ENCODE measurements at regions not wholly inside any gene's neighbourhood (a gene's known extent, or its start where the extent isn't known, plus 50 kb on each side); places are given as distances from the start of the nearest gene placed in this dataset.

- Mint-ChIP-seq H3K36me3 (ENCODE audit: low read depth) (no peaks in the 10 kb centered on the region), H3K27me3 (no peaks in the 10 kb centered on the region), H3K4me1 (no peaks in the 10 kb centered on the region), H3K4me3 (no peak overlapping the region), H3K27ac (no peak overlapping the region)
- H3K9me3 ChIP-seq (ENCODE audit: control insufficient read depth, low read length, poor library complexity, severe bottlenecking): no peaks in the 10 kb centered on the region
- DNase-seq (no peak), ATAC-seq (no peak)
Observed at GRCh38 chr5:155839251-155840037, 487.5 kb upstream of the SGCD start.

GRCh38 chr5:155844542-155844941 lies 482.4 kb upstream of the SGCD start:
- H3K36me3 Mint-ChIP-seq (ENCODE audit: low read depth): no peaks in the 10 kb centered on the region
- H3K4me3 Mint-ChIP-seq: no peak overlapping the region
- no peak for DNase-seq
- no peak for ATAC-seq
- no peaks in the 10 kb centered on the region for H3K4me1 Mint-ChIP-seq
- no peaks in the 10 kb centered on the region for H3K27me3 Mint-ChIP-seq
- H3K9me3 ChIP-seq (ENCODE audit: control insufficient read depth, low read length, poor library complexity, severe bottlenecking): no peaks in the 10 kb centered on the region
- no peak overlapping the region for H3K27ac Mint-ChIP-seq

GRCh38 chr5:155850370-155850769 lies 476.6 kb upstream of the SGCD start:
- H3K27ac Mint-ChIP-seq: no peak overlapping the region
- H3K27me3 Mint-ChIP-seq: no peaks in the 10 kb centered on the region
- ATAC-seq: no peak

GRCh38 chr5:155866971-155867370 lies 460.0 kb upstream of the SGCD start:
- H3K4me3 Mint-ChIP-seq: no peak overlapping the region
- peaks cover 8% of the 10 kb centered on the region for H3K27me3 Mint-ChIP-seq
- no peak overlapping the region for H3K27ac Mint-ChIP-seq
- ATAC-seq: no peak
- H3K4me1 Mint-ChIP-seq: no peaks in the 10 kb centered on the region
- no peaks in the 10 kb centered on the region for H3K9me3 ChIP-seq (ENCODE audit: control insufficient read depth, low read length, poor library complexity, severe bottlenecking)
- DNase-seq: no peak
- no peaks in the 10 kb centered on the region for H3K36me3 Mint-ChIP-seq (ENCODE audit: low read depth)

More at GRCh38 chr5:155850370-155850769, 476.6 kb upstream of the SGCD start:
- no peaks in the 10 kb centered on the region for H3K36me3 Mint-ChIP-seq (ENCODE audit: low read depth)
- H3K9me3 ChIP-seq (ENCODE audit: control insufficient read depth, low read length, poor library complexity, severe bottlenecking): no peaks in the 10 kb centered on the region
- H3K4me3 Mint-ChIP-seq: no peak overlapping the region
- no peak for DNase-seq
- no peaks in the 10 kb centered on the region for H3K4me1 Mint-ChIP-seq

- no peak for ATAC-seq
- no peak overlapping the region for H3K4me3 Mint-ChIP-seq
- no peak for DNase-seq
- no peak overlapping the region for H3K27ac Mint-ChIP-seq
- no peaks in the 10 kb centered on the region for H3K4me1 Mint-ChIP-seq
- H3K36me3 Mint-ChIP-seq (ENCODE audit: low read depth): no peaks in the 10 kb centered on the region
- peaks cover 8% of the 10 kb centered on the region for H3K27me3 Mint-ChIP-seq
- H3K9me3 ChIP-seq (ENCODE audit: control insufficient read depth, low read length, poor library complexity, severe bottlenecking): no peaks in the 10 kb centered on the region
Observed at GRCh38 chr5:155867522-155868088, 459.4 kb upstream of the SGCD start.

GRCh38 chr5:155870636-155871035 lies 456.3 kb upstream of the SGCD start:
- Mint-ChIP-seq H3K4me3 (no peak overlapping the region), H3K36me3 (ENCODE audit: low read depth) (no peaks in the 10 kb centered on the region), H3K4me1 (no peaks in the 10 kb centered on the region), H3K27ac (no peak overlapping the region), H3K27me3 (peaks cover 8% of the 10 kb centered on the region)
- no peak for DNase-seq
- H3K9me3 ChIP-seq (ENCODE audit: control insufficient read depth, low read length, poor library complexity, severe bottlenecking): no peaks in the 10 kb centered on the region
- ATAC-seq: no peak

GRCh38 chr5:155871623-155872022 lies 455.3 kb upstream of the SGCD start:
- H3K9me3 ChIP-seq (ENCODE audit: control insufficient read depth, low read length, poor library complexity, severe bottlenecking): no peaks in the 10 kb centered on the region
- DNase-seq: no peak
- Mint-ChIP-seq H3K36me3 (ENCODE audit: low read depth) (no peaks in the 10 kb centered on the region), H3K27me3 (peaks cover 8% of the 10 kb centered on the region), H3K27ac (no peak overlapping the region), H3K4me1 (no peaks in the 10 kb centered on the region), H3K4me3 (no peak overlapping the region)
- no peak for ATAC-seq

- H3K27ac Mint-ChIP-seq: no peak overlapping the region
- H3K36me3 Mint-ChIP-seq (ENCODE audit: low read depth): no peaks in the 10 kb centered on the region
- no peaks in the 10 kb centered on the region for H3K9me3 ChIP-seq (ENCODE audit: control insufficient read depth, low read length, poor library complexity, severe bottlenecking)
- ATAC-seq (no peak), DNase-seq (no peak)
- no peaks in the 10 kb centered on the region for H3K4me1 Mint-ChIP-seq
- H3K4me3 Mint-ChIP-seq: no peak overlapping the region
- H3K27me3 Mint-ChIP-seq: peaks cover 8% of the 10 kb centered on the region
Observed at GRCh38 chr5:155872629-155873220, 454.2 kb upstream of the SGCD start.

GRCh38 chr5:155878991-155879575 lies 447.9 kb upstream of the SGCD start:
- ATAC-seq (no peak), DNase-seq (no peak)
- no peak overlapping the region for H3K27ac Mint-ChIP-seq
- no peaks in the 10 kb centered on the region for H3K9me3 ChIP-seq (ENCODE audit: control insufficient read depth, low read length, poor library complexity, severe bottlenecking)
- H3K4me1 Mint-ChIP-seq: no peaks in the 10 kb centered on the region
- H3K36me3 Mint-ChIP-seq (ENCODE audit: low read depth): no peaks in the 10 kb centered on the region
- no peak overlapping the region for H3K4me3 Mint-ChIP-seq
- no peaks in the 10 kb centered on the region for H3K27me3 Mint-ChIP-seq

- ATAC-seq: no peak
- peaks cover 8% of the 10 kb centered on the region for H3K27me3 Mint-ChIP-seq
- H3K27ac Mint-ChIP-seq: no peak overlapping the region
- no peak for DNase-seq
- H3K4me1 Mint-ChIP-seq: no peaks in the 10 kb centered on the region
- H3K4me3 Mint-ChIP-seq: no peak overlapping the region
- H3K36me3 Mint-ChIP-seq (ENCODE audit: low read depth): no peaks in the 10 kb centered on the region
- H3K9me3 ChIP-seq (ENCODE audit: control insufficient read depth, low read length, poor library complexity, severe bottlenecking): no peaks in the 10 kb centered on the region
Observed at GRCh38 chr5:155884041-155884440, 442.9 kb upstream of the SGCD start.

- DNase-seq (no peak), ATAC-seq (no peak)
- H3K27ac Mint-ChIP-seq: no peak overlapping the region
- H3K4me3 Mint-ChIP-seq: no peak overlapping the region
- H3K27me3 Mint-ChIP-seq: peaks cover 15% of the 10 kb centered on the region
- H3K4me1 Mint-ChIP-seq: no peaks in the 10 kb centered on the region
- no peaks in the 10 kb centered on the region for H3K9me3 ChIP-seq (ENCODE audit: control insufficient read depth, low read length, poor library complexity, severe bottlenecking)
- H3K36me3 Mint-ChIP-seq (ENCODE audit: low read depth): no peaks in the 10 kb centered on the region
Observed at GRCh38 chr5:155885199-155885598, 441.8 kb upstream of the SGCD start.

GRCh38 chr5:155886311-155887031 lies 440.5 kb upstream of the SGCD start:
- Mint-ChIP-seq H3K4me1 (no peaks in the 10 kb centered on the region), H3K27me3 (peaks cover 15% of the 10 kb centered on the region), H3K27ac (no peak overlapping the region), H3K4me3 (no peak overlapping the region), H3K36me3 (ENCODE audit: low read depth) (no peaks in the 10 kb centered on the region)
- DNase-seq (no peak), ATAC-seq (no peak)
- no peaks in the 10 kb centered on the region for H3K9me3 ChIP-seq (ENCODE audit: control insufficient read depth, low read length, poor library complexity, severe bottlenecking)

- H3K4me1 Mint-ChIP-seq: no peaks in the 10 kb centered on the region
- H3K36me3 Mint-ChIP-seq (ENCODE audit: low read depth): no peaks in the 10 kb centered on the region
- H3K27me3 Mint-ChIP-seq: no peaks in the 10 kb centered on the region
- ATAC-seq: no peak
- H3K9me3 ChIP-seq (ENCODE audit: control insufficient read depth, low read length, poor library complexity, severe bottlenecking): no peaks in the 10 kb centered on the region
- no peak overlapping the region for H3K4me3 Mint-ChIP-seq
- DNase-seq: no peak
- no peak overlapping the region for H3K27ac Mint-ChIP-seq
Observed at GRCh38 chr5:155895484-155895883, 431.5 kb upstream of the SGCD start.
